Left hindlimb (tissue), 1 donor: ENCODE measurements at regions not wholly inside any gene's neighbourhood (a gene's known extent, or its start where the extent isn't known, plus 50 kb on each side); places are given as distances from the start of the nearest gene placed in this dataset.

Experiments
- DNase-seq: peaks from one replicate; pipeline ENCODE4 v3.0.0-alpha.2; 2018

- DNase-seq, result no peak
These were observed 119.6 kb downstream of the MTX2 start for GRCh38 chr2:176388861-176389260.

GRCh38 chr2:176390276-176391147 lies 121.3 kb downstream of the MTX2 start:
- no peak for DNase-seq

- DNase-seq, result no peak
These were observed 121.8 kb downstream of the MTX2 start for GRCh38 chr2:176391148-176391419.

GRCh38 chr2:176392249-176392648 lies 123.0 kb downstream of the MTX2 start:
- DNase-seq, result no peak

GRCh38 chr2:176392744-176393414 lies 123.6 kb downstream of the MTX2 start:
- DNase-seq, result no peak

GRCh38 chr2:176395273-176395854 lies 126.1 kb downstream of the MTX2 start:
- no peak for DNase-seq

- no peak for DNase-seq
These were observed 129.2 kb downstream of the MTX2 start for GRCh38 chr2:176398243-176399073.

GRCh38 chr2:176399074-176399598 lies 129.9 kb downstream of the MTX2 start:
- no peak for DNase-seq

- DNase-seq, result no peak
These were observed 136.2 kb downstream of the MTX2 start for GRCh38 chr2:176405477-176405876.

GRCh38 chr2:176407706-176408105 lies 138.5 kb downstream of the MTX2 start:
- DNase-seq, result no peak

- DNase-seq, result no peak
These were observed 140.4 kb downstream of the MTX2 start for GRCh38 chr2:176409671-176410070.

GRCh38 chr2:176412136-176412535 lies 142.9 kb downstream of the MTX2 start:
- no peak for DNase-seq

- no peak for DNase-seq
These were observed 144.5 kb downstream of the MTX2 start for GRCh38 chr2:176413786-176414185.

GRCh38 chr2:176414641-176415040 lies 145.4 kb downstream of the MTX2 start:
- DNase-seq, result no peak

- no peak for DNase-seq
These were observed 146.1 kb downstream of the MTX2 start for GRCh38 chr2:176415174-176415895.

- no peak for DNase-seq
These were observed 146.8 kb downstream of the MTX2 start for GRCh38 chr2:176415937-176416499.

GRCh38 chr2:176418768-176419167 lies 149.5 kb downstream of the MTX2 start:
- DNase-seq, result no peak

- no peak for DNase-seq
These were observed 150.4 kb downstream of the MTX2 start for GRCh38 chr2:176419591-176420071.

- no peak for DNase-seq
These were observed 152.2 kb downstream of the MTX2 start for GRCh38 chr2:176421297-176422050.

GRCh38 chr2:176423819-176424218 lies 154.6 kb downstream of the MTX2 start:
- no peak for DNase-seq

GRCh38 chr2:176424746-176425145 lies 155.5 kb downstream of the MTX2 start:
- no peak for DNase-seq
